PC-9 (cell line): ENCODE measurements at regions not wholly inside any gene's neighbourhood (a gene's known extent, or its start where the extent isn't known, plus 50 kb on each side); places are given as distances from the start of the nearest gene placed in this dataset.
"Not testable (repeated sequence)": the region's sequence is repeated elsewhere in the genome, so short reads cannot be mapped to it uniquely, and the experiment has no call there.

Experiments used
- EZH2 ChIP-seq: fragments of 200-600 bp; sonication (generic); IDR thresholded peaks from 2 replicates; pipeline ENCODE4 v1.8.0; 2017; ENCODE audit warnings: antibody characterized with exemption, low read depth
- TF ChIP-seq, protein P1 (sequence below): fragments of 200-600 bp; sonication (generic); conservative IDR thresholded peaks from 2 replicates; pipeline ENCODE4 v1.6.1; 2017; ENCODE audit warnings: mixed run types, antibody characterized with exemption, mild to moderate bottlenecking, moderate library complexity

DNA sequence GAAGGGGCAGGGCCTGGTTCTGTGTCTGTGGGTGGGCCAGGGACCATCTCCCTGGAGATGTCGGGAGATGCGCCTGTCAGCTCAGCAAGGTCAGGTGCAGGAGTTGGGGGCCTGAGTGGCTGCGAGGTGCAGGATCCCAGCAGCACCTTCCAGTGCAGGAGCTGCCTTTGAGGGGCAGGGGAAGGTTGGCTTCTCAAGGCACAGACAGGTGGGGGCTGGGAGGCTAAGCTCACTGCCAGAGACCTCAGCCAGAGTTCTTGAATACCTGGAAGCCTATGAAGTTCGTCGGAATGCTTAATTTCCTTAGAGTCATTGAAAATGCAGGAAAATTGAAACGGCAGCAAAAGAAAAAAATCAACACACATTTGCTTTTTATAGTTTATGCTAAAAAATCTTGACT lies 72.8 kb upstream of the CRYM start:
- TF ChIP-seq EZH2: not testable (repeated sequence)
- TF ChIP-seq, protein P1, sequence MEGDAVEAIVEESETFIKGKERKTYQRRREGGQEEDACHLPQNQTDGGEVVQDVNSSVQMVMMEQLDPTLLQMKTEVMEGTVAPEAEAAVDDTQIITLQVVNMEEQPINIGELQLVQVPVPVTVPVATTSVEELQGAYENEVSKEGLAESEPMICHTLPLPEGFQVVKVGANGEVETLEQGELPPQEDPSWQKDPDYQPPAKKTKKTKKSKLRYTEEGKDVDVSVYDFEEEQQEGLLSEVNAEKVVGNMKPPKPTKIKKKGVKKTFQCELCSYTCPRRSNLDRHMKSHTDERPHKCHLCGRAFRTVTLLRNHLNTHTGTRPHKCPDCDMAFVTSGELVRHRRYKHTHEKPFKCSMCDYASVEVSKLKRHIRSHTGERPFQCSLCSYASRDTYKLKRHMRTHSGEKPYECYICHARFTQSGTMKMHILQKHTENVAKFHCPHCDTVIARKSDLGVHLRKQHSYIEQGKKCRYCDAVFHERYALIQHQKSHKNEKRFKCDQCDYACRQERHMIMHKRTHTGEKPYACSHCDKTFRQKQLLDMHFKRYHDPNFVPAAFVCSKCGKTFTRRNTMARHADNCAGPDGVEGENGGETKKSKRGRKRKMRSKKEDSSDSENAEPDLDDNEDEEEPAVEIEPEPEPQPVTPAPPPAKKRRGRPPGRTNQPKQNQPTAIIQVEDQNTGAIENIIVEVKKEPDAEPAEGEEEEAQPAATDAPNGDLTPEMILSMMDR: not testable (repeated sequence)
